ENCODE measurements at regions not wholly inside any gene's neighbourhood (a gene's known extent, or its start where the extent isn't known, plus 50 kb on each side); places are given as distances from the start of the nearest gene placed in this dataset.

DNA sequence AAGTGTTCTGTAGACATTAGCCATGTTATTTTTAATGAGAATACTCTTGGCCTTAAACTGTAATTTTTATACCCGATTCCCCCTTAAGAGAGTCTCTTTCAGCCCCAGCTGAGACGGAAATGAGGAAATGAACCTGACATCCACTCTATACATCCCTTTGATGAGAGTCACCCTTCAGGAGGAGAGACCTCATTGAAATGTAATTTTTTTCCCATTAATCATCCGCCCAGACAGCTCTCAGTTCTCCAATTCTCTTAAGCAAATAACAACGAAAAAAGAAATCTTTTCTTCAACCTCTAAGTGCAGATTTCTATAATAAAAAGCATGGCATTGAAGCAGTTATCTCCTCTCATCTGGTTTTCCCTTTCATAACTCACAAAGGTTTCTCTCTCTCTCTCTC is 243.8 kb upstream of the PMEPA1 start:
- no peaks in the 10 kb centered on the region for H3K9me3 ChIP-seq
- H3K36me3 ChIP-seq, result no peaks in the 10 kb centered on the region
- H3K27me3 ChIP-seq, result no peaks in the 10 kb centered on the region
- H3K4me3 ChIP-seq, result no peak overlapping the region
- DNase-seq, result no peak

DNA sequence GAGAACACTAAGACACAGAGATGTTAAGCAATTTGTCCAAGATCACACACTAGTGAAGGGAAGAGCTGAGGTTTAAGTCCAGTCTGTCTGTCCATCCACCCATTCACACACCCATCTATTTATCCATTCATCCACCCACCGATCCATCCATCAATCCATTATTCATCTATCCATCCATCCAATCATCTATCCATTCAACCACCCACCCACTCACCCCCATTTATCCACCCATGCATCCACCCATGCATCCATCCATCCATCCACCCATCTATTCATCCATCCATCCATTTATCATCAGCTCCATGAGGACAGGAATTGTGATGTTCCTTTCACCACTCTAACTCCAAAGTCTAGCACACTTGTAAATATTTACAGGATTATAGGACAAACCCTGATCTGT is 242.3 kb upstream of the PMEPA1 start:
- H3K9me3 ChIP-seq, result no peaks in the 10 kb centered on the region
- DNase-seq, result no peak
- no peak overlapping the region for H3K4me3 ChIP-seq
- no peaks in the 10 kb centered on the region for H3K27me3 ChIP-seq
- no peaks in the 10 kb centered on the region for H3K36me3 ChIP-seq

DNA sequence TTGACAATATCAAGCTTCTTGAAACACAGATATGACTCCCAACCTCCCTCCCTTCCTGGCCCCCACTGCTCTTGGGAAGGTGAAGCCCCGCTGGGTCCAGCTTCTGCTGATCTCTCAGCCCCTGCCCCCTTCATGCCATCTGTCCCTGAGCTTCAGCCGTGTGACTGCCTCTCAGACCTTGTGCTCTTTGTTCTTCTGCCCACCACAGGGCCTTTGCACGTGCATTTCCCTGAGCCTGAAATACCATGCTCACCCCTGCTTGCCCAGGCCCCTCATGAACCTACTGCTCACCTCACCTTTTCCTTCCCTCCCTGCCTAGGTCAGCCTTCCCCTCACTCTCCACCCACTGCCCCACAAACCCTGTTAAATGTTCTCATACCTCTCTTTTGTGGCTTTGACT is 241.7 kb upstream of the PMEPA1 start:
- Histone ChIP-seq H3K27me3 (no peaks in the 10 kb centered on the region), H3K4me3 (no peak overlapping the region), H3K9me3 (no peaks in the 10 kb centered on the region), H3K36me3 (no peaks in the 10 kb centered on the region)
- no peak for DNase-seq

DNA sequence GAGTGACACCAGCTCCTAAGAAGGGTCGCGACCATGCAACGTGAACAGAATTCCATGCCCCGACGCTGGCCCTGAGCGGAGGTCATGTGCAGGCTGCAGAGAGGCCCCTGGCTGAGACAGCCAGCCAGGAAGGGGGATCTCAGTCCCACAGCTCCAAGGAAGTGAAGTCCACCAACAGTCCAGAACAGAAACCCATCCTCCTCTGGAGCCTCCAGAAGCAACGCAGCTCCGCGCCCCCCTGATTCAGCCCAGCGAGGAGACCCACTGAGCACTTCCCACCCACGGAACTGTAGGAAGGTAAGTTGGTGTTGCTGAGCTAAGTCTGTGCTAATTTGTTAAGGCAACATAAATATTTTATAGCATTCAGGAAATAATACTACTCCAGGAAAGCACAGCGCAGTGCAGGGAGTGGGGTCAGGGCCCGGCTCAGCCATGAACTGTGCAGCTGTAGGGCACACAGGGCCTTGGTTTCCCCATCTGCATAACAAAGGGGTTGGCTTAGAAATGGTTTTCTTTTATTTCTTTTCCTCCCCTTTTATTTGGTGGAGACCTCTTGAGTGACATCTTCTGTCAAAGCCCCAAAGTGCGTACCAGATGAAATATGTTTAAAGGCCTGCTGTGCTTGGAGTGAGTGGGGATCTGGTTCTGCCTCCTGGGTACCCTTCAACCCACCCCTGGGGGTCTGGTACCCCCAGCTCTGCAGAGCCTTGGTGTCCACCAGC is 241.1 kb upstream of the PMEPA1 start:
- H3K36me3 ChIP-seq, result no peaks in the 10 kb centered on the region

DNA sequence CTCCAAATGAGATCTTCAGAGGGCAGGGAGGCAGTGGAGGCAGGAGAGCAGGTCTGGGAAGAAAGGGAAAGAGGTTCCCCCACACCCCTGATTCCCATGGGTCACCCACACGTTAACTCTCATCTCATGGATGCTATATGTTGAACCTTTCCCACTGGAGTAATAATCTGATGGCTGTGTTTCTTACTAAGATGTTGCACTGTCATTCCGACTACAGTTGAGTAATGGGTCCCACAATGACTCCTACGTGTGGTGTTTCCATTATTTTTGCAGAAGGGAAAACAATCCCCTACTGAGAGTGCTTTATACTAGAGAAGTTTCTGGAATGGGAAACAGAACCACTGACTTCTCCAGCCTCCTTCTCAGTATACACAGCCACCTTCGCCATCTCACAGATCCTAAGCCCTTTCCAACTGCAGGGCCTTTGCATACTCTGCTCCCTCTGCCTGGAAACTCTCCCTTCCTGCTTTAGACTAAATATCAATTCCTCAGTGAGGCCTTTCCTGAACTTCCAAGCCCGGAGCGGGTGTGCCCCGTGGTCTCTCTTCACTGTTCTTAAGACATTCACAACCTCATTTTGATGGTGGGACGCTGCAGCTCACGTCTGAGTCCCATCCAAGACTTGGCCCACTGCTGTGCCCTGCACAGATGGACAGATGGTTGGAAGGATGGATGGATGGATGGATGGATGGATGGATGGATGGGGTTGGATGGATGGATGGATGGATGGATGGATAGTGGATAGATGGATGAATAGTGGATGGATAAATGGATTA is 238.6 kb upstream of the PMEPA1 start:
- no peak for DNase-seq
- H3K27me3 ChIP-seq, result no peaks in the 10 kb centered on the region
- H3K36me3 ChIP-seq, result no peaks in the 10 kb centered on the region
- H3K4me3 ChIP-seq, result no peak overlapping the region
- H3K9me3 ChIP-seq, result no peaks in the 10 kb centered on the region

More for the DNA sequence above, 241.1 kb upstream of the PMEPA1 start:
- no peaks in the 10 kb centered on the region for H3K27me3 ChIP-seq
- no peaks in the 10 kb centered on the region for H3K9me3 ChIP-seq
- H3K4me3 ChIP-seq, result no peak overlapping the region
- DNase-seq, result no peak

DNA sequence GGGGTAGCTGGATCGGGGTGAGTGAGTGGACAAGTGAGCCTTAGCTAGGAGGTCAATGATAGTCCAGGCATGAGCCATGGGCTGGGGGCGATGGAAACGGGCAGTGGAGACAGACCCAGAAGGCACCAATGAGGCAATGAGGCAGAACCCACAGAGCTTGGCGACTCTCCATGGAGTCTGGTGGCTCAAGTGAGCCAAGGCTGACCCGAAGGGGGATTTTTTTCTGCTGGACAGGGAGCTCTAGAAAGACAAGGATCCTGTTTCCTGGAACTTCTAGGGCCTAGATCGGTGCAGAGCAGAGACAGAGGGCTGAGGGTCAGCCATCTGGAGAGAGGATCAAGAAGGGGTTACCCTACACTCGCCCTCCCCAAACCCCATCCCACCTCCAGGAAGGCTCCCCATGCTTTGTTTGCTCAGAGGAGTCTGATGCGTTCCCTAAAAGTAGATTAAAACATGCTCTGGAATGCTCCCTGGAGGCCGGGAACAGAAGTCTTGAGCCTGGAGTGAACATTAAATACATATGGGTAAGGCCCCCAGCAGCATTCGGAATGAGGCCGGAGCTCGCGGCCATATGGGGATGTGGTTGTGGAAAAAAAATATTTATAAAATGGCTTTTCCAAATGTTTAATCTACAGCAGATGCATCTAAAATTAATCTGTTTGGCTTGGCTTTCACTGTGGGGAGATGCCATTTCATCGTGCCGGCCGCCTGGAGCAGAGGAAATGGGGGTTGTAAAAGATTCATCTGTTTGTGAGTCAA is 237.8 kb upstream of the PMEPA1 start:
- Histone ChIP-seq H3K27me3 (no peaks in the 10 kb centered on the region), H3K4me3 (no peak overlapping the region), H3K36me3 (no peaks in the 10 kb centered on the region), H3K9me3 (no peaks in the 10 kb centered on the region)
- DNase-seq, result peak; percentile 80

DNA sequence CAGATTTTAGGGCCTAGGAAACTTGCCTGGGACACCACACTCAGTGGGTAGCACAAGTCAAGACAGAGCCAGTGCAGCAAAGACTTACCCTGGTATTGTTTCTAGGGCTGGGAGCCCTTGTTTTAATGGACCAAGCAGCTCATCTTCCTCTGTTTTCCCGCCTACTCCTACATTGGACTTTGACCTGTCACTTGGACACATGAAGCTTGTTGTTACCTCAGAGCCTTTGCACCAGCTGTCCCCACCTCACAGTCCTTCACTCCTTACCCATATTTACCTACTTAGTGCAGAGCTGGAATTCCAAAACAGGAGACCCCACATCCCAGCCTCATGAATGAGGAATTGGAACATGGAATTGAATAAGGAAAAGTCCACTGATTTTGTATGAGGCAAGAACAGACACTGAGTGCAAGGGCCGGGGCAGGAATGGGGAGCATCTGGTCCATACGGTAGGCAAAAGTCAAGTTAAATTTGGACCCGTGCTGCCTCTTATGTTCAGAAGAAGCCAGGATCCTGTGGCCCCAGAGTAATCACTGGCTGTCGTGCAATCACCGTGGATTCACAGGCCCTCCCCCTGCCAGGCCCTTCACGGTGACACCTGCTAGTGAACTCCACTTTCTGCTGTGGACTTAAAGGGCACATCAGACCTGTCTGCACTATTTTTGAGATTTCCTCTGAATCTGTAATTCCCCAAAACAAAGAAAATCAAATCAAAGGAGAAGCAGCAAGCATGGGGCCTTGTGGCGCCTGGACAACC is 236.9 kb upstream of the PMEPA1 start:
- H3K4me3 ChIP-seq, result no peak overlapping the region
- no peaks in the 10 kb centered on the region for H3K36me3 ChIP-seq
- H3K9me3 ChIP-seq, result no peaks in the 10 kb centered on the region
- DNase-seq, result no peak
- no peaks in the 10 kb centered on the region for H3K27me3 ChIP-seq

DNA sequence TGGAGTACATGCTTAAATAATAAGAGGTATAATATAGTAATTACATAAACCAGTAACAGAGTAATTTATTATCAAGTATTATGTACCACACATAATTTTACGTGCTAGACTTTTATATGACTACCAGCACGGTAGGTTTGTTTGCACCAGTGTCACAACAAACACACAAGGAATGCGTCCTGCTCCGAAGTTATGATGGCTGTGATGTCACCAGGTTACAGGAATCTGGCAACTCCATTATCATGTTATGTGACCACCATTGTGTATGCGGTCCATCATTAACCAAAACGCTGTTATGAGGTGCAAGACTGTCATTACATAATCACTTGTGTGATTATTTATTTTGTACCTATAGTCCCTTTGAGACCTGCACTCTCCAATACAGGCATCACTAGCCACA is 235.2 kb upstream of the PMEPA1 start:
- no peak for DNase-seq
- H3K9me3 ChIP-seq, result no peaks in the 10 kb centered on the region
- H3K27me3 ChIP-seq, result no peaks in the 10 kb centered on the region
- no peak overlapping the region for H3K4me3 ChIP-seq
- H3K36me3 ChIP-seq, result no peaks in the 10 kb centered on the region

DNA sequence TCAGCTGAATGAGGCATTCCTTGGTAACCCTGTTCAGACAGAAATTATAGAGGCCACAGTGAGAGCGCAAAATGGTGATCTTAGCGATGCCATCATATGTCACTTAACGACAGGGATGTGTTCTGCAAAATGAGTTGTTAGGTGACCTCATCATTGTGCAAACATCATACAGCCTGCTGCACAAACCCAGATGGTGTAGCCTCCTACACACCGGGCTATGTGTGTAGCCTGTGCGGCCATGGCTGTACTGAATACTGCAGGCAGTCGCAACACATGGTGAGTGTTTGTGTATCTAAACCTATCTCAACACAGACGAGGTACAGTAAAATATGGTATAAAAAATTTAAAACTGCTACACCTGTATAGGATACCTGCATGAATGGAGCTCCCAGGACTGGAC is 234.1 kb upstream of the PMEPA1 start:
- no peak overlapping the region for H3K4me3 ChIP-seq
- no peaks in the 10 kb centered on the region for H3K27me3 ChIP-seq

DNA sequence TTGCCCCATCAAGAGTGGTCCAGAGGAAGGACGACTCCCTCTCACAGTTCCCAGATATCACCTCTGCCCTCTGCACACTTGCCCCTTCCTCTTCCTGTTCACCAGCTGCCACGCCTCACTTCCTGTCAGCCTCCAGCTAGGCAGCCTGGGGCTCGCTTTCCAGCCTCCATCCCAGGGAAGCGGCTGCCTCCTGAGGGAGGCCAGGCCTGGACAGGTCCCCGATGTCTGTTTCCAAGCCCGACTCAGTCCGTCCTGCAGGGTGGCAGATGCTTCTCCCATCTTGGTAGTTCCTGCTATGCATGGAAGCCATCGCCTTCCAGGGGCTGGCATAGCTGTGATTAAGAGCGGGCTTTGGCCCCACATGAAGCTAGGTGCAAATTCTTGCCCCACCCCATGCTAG is 233.5 kb upstream of the PMEPA1 start:
- Histone ChIP-seq H3K36me3 (no peaks in the 10 kb centered on the region), H3K9me3 (no peaks in the 10 kb centered on the region), H3K27me3 (no peaks in the 10 kb centered on the region), H3K4me3 (no peak overlapping the region)
- DNase-seq, result no peak

More for the DNA sequence above, 234.1 kb upstream of the PMEPA1 start:
- no peak for DNase-seq
- Histone ChIP-seq H3K36me3 (no peaks in the 10 kb centered on the region), H3K9me3 (no peaks in the 10 kb centered on the region)

DNA sequence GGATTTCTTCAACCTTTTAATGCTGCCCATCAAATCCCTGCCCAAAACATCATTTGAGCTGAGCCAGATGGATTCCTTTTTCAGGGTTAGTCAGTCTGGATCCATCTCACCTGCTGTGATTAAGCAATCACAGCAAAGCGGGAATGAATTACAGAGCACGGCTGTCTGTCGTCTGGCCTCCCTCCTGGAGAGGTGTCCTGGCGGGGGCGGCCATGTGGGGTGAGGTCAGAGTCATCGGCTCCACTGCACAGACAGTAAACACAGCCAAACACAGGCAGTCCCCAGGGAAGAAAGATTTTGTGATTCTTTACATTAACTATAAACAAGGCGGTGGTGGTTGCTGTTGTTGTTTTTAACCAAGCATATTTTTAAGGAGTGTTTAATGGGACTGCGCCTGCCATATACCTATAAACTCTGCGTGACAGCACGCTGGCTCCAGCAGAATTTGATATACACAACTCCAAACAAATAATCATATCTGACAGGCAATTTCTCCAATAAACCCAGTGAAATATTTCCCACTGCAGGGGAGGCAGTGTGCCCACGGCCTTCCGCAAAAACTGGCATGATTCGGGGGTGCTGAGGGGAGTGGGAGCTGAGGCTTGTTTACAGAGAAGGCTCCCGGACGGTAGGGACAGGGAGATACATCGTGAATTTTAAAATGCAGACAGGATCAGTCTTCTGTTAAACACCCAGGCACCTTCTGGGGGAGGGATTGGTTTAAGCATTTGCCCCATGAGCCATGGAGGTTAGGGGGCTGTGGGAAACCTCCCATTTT is 232.0 kb upstream of the PMEPA1 start:
- H3K9me3 ChIP-seq, result no peaks in the 10 kb centered on the region
- DNase-seq, result peak; percentile 69
- H3K4me3 ChIP-seq, result no peak overlapping the region
- no peaks in the 10 kb centered on the region for H3K36me3 ChIP-seq
- no peaks in the 10 kb centered on the region for H3K27me3 ChIP-seq

DNA sequence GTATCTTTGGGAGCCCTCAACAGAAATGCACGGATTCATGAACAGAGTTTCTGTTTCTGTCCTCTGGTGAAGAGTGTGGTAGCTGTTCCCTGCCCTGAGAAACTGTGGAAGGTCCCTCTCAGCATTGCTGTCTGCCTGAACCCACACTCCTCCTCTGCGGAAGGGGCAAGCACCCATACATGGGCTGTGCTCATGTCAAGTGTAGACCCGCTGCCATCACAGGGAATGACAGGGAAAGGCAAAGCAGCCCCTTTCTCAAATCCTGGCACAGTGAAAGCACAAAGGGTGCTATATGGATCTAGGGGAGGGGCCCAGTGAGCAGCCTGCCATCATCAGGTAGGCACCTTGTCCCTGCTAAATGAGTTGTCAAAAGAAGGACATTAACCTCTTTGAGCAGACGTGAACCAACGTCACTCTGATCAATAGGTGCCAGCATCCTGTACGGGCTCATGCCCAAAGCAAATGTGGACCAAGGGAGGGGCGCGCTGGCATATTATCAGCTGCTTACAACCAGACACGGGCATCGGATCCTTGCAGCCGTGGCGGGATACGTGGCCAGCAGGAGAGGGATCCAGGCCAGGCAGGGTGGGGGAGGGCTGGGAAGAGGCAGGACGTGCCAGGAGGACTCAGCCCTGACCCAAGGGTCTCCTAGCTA is 231.2 kb upstream of the PMEPA1 start:
- no peak overlapping the region for H3K4me3 ChIP-seq
- no peaks in the 10 kb centered on the region for H3K36me3 ChIP-seq
- no peak for DNase-seq
- H3K9me3 ChIP-seq, result no peaks in the 10 kb centered on the region
- no peaks in the 10 kb centered on the region for H3K27me3 ChIP-seq

DNA sequence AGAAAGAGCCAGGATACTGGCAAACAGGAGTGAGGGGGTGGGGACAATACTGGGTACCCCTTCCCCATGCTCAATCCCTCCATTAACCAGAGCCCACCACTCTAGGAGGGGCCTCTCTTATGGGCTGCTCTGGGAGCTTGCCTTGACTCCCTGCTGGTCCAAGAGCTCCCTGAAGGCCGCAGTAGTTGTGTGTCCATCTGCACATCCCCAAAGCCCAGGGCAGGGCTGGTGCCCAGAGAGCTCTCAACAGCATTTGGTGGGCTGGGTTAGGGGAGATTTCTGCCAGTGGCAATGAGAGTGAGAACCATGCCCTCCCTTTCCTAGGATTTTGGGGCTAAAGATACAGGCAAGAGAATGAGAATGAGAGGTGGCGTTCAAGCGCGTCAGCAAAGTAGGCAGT is 230.6 kb upstream of the PMEPA1 start:
- Histone ChIP-seq H3K9me3 (no peaks in the 10 kb centered on the region), H3K36me3 (no peaks in the 10 kb centered on the region), H3K27me3 (no peaks in the 10 kb centered on the region), H3K4me3 (no peak overlapping the region)
- no peak for DNase-seq

DNA sequence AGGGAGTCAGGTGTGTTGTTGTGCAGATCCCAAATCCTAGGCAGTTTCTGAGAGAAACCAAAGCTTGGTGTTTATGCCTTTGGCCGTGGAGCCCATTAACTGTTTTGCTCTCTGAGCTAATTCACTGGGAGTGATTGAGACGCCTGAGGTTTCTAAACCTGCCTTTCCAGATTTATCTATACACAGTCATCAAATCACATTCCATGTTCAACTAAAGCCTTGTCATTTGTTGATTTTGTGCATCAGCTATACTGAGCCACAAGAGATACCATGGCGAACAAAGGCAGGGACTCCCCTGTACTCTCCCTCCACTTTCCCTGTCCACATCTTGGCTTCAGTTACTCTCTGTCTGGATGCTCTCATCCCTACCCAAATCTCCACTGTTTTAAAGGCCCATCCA is 229.7 kb upstream of the PMEPA1 start:
- no peak for DNase-seq
- Histone ChIP-seq H3K27me3 (no peaks in the 10 kb centered on the region), H3K9me3 (no peaks in the 10 kb centered on the region), H3K4me3 (no peak overlapping the region), H3K36me3 (no peaks in the 10 kb centered on the region)

DNA sequence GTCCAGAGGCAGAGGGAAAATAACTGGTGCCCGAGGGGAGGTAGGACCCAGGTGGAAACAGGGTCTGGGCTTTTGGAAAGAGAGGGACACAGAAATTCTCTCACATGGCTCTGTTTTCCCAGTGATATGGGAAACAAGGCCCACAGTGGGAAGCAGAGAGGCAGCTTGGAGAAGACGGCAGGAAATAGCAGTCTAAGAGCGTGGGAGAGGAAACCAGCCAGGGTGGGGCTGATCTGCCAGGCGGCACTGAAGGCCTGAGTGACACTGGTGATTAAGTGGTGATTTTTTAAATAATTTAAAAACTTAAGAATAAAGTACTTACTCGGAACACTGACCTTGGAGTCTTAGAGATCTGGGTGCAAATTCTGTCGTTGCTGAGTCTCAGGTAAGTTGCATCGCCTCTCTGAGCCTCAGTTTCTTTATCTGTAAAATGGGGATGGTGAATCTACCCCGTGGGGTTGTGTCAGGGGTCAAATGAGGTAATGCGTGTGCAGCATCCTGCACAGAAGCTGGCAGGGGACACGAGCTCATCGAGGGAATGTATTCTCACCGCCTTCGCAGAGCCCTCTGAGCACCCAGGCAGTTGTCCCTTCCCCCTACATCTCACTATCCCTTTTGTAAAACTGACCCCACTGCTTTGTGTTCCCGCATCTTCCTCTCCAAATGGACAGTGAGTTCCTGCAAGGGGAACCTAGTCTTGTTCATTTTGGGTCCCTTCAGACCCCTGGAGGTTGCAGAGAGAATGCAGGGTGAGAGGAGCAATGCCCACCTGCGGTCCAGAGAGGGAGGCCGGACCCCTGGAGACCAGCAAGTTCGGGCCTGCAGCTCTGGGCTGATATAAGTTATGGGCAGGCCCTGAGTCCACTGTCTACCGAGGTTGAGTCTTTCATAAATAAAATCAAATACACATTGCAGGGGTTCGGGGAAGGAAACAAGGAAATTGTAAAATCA is 228.6 kb upstream of the PMEPA1 start:
- DNase-seq, result peak; percentile 22
- Histone ChIP-seq H3K36me3 (no peaks in the 10 kb centered on the region), H3K9me3 (no peaks in the 10 kb centered on the region), H3K4me3 (no peak overlapping the region), H3K27me3 (no peaks in the 10 kb centered on the region)
